ENCODE measurements at regions not wholly inside any gene's neighbourhood (a gene's known extent, or its start where the extent isn't known, plus 50 kb on each side); places are given as distances from the start of the nearest gene placed in this dataset.
"Not testable (repeated sequence)": the region's sequence is repeated elsewhere in the genome, so short reads cannot be mapped to it uniquely, and the experiment has no call there.

DNA sequence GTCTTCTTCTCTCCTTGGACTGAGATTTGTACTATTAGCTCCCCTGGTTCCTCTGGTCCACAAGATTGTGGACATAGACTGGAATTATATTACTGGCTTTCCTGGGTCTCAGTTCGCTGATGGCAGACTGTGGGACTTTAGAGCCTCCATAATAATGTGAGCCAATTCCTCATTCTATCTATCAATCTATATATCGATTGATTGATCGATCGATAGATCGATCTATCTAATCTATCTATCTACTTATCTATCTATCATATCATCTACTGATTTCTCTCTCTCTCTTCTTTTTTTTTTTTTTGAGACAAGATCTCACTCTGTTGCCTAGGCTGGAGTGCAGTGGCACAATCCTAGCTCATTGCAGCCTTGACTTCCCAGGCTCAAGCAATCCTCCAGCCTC lies 51.5 kb upstream of the DDR1 start:
- no peak for DNase-seq

DNA sequence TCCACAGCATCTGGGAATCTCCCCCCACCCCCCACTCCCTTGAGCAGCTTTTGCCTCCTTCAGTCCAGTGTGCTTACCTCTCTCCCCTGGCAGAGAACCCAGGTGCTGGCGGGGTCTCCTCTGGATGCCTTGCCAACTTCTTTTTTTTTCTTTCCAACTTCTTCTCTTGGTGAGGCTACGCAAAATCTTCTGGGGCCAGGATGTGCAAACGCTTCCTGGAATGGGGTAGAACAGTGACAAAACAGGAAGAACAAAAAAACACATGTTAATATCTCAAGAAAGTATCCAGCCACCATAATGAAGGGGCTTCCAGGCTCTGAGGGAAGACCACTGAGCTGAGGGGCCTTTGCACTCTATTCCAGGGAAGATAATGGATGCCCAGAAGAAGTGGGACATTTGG lies 53.9 kb upstream of the DDR1 start:
- no peak for DNase-seq

DNA sequence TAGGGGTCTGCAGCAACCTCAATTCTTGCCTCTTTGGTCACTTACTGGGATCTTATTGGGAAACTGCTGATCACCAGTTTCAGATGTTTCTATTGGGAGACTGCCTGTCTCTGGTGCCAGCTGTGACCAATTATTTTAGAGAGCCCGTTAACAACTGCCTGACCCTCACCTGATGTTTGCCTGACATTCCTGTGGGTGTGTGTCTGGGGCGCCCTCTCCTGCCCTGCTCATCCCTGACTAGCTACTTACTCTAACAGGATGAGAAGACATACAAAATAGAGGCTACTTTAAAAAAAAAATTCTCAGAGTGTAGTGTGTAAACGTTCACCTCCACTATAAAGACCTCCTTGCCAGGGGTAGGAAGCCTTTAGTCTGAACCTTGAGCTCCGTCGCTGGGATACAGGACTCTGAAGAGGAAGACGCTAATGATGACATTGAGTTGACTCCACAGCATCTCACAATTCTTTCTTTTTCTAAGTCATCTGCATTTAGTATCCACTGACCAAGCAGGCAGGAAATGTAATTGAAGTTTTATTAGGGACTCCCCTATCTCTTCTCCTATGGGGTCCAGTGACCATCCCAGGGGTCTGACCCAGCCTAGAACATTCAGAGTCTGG lies 54.6 kb upstream of the DDR1 start:
- DNase-seq = no peak

DNA sequence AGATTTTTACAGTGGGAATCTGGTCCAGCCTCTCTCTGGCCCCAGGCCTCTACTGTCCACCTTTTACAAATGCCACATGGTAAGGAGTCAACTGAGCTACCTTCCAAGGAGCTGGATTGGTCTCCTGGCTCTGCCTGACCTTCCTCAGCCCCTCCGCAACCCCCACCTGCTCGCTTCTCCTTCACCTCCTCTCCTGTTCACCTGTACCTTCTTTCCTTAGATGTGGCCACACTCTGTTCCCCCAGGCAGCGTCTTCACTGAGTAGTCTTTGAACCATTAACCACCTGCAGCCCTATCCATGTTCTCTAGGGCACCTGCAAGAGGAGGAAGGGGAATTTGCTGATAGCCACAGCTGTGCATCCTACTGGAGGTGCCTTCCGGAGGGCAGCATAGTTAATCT lies 55.3 kb upstream of the DDR1 start:
- no peak for DNase-seq

DNA sequence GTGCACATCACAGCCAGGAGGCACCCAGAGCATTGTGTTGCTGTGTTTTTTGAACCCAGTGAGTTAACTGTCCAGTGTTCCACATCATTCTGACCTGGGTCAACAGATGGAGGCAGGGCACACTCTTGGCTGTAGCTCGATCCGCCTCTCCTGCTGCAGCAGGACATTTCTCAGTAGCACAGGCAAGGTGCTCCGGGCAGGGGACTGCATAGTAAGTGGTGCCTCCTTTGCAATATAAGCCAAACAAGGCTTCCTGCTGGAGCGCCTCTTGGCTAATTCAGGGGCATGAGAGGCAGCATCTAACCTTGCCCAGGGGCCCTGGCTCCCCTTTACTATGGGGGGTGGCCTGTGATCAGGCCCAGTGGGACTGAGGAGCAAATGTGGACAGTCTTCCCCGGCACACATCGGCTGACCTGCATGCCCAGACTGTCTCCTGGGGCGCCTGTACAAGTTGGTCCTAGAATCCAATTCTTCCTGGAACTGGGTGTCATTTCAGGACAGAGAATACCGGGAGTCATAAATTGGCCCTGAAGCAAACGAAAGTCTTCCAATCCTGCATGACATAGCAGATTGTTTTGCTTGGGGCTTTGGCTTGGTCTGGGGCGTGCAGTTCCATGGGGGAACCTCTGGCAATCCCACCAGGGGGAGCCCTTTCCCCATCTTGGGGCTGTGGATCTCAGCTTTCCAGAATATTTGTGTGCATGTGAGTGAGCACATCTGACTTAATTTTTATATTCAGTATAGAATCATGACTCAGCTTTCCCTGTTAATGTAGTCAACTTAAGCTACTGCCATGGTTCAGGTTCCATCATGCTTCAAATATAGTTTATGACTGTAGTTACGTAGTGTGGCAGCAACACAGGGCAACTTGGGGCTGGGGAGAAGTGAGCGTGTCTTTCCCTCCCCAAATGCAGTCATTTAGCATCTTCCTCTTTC lies 56.0 kb upstream of the DDR1 start:
- peak; percentile 94 for DNase-seq

DNA sequence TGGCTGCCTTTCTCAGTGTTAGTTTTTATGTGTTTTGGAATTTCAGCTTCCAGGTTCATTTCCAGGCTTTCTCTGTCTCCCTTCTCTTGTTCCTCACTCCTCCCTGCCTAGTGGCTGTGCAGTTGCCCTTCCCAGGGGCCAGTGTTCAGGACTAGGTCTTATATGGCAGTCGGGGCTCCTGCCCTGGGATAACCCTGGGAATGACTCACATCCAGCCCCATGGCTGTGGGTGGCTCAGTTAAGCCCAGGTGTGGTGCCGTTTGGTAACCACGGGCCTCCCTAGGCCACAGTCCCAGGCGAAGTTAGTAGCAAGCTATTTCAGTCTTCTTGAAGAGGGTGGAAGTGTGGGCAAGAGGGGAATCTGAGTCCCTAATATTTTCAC lies 57.4 kb upstream of the DDR1 start:
- no peak for DNase-seq

DNA sequence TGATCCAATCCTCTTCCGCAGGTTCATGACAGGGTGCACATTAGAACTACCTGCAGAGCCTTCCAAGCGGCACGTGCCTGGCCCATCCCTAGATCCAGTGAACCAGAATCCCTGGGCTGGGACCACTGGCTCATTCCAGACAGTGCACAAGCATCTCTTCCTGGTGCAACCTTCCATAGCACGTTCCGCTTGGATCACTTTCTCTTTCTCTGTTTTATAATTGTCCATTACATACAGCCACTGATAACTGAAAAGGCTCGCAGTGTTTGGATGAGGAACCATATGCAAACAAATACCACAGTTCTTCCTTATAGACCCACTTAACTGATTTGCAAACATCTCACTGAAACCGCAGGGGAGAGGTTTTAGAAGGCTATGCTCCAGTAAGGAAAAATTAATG lies 59.6 kb upstream of the DDR1 start:
- DNase-seq = no peak

DNA sequence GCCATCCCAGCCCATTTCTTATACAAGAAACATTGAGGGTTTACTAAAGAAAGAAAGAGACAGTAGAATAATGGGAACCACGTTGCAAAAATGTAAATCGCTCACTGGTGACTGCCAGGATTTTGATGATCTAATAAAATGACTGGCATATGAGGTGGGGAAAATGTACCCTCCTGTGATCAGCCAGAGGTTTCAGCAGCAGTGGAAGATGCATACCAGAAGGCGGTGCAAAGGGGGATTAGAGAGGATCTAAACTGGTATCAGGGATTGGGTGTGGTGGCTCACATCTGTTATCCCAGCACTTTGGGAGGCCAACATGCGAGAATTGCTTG lies 60.8 kb upstream of the DDR1 start:
- no peak for DNase-seq

DNA sequence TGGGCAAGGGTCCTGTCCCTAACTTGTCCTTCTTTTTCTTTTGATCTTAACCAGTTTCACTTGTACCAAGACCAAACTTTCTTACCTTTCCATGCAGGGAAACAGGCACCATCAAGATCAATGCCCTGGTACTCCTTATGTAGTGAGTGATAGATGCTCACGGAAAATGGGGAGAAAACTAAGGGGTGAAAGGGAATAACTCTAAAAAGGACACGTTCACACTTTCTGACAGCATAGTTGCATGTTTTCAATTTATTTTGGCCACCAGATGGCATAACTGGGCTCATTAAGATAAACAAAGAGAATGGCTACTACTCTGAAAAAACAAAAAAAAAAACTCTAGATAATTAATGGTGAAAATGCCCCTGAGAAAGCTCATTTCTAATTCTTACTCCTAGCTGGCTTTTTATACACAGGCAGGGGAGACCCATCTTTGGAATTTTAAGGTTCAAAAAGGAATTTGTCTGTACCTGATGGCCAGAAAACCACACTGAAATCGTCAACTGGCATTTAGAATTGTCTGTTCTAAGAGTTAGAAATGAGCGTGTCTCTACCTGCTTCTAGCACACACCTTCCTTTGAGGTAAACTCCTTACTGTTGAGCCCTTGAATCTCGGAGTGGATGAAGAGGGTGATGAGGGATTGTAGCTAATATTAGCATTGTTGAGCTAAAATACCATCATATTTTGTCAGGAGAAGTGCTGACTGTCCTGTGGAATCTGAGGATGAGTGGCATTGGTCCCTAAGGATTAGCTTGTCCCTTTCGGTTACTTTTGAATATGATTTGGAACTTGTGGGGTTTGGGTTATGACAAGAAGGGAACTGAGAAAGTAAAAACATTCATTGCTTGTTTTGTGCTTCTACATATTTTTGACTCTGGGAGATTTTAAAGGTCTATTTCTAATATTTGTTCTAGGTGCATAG lies 62.2 kb upstream of the DDR1 start:
- DNase-seq = peak; percentile 86

DNA sequence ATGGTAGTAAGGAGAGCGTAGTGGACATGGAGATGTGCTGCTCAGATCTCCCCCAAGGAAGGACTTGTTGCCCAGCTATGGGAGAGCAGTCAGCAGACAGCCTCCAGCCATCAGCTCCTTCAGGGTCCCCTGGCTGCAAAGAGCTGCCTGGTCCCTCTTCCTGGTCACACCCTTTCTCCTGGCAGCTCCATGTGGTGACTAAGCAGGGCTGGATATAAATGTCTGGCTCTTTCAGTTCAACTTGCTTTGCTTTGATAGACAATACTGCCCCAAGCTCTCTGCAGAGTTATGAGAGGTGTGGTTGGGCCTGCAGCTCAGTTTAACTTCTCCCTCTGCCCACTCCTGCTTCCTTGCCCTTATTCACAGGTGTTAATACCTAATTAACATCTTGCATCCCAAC lies 64.1 kb upstream of the DDR1 start:
- DNase-seq = no peak

DNA sequence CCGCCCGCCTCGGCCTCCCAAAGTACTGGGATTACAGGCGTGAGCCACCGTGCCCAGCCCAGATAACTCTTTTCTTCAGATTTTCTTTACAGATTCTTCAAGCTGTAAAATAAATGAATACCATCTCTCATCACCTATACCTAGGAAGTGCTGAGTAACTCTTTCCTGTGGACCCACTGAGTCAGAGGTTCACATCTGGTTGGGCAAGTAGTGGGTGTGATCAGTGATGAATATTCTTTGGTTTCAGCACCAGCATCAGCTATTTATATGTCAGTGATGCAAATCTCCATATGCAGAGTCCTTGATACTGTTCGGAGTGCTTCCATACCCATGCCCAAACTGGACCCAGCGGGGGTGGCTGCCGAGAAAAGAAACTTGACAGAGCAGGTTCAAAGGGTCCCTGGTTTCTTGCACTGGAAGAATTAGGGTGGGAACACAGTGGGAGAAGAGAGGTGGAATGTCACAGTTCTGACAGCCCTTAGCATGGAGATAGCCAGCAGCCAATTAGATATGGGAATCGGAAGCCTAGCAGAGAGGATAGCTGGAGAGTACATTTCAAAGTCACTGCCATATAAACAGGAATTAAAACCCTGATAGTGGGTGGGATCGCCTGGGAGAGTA lies 64.9 kb upstream of the DDR1 start:
- DNase-seq = no peak

DNA sequence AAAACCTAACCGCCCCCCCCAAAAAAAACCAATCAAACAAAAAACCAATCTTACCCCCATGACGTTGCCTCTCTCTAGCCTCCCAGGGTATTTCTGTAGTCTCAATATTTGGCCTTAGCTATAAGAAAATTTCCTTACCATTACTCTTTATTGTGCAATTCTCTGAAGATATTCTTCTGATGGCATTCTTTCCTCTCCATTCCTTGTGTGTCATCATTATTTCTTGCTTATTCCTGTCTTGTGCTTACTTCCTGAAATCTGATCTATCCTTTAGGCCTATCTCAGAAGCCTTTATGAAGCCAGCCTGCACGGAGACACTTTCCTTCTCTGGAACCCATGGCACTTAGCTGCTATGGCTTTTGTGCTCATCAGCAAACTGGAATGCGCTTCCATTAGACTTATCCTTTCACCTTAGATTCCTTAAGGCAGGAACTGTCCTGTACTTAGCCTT lies 65.9 kb upstream of the DDR1 start:
- DNase-seq = peak; percentile 58

DNA sequence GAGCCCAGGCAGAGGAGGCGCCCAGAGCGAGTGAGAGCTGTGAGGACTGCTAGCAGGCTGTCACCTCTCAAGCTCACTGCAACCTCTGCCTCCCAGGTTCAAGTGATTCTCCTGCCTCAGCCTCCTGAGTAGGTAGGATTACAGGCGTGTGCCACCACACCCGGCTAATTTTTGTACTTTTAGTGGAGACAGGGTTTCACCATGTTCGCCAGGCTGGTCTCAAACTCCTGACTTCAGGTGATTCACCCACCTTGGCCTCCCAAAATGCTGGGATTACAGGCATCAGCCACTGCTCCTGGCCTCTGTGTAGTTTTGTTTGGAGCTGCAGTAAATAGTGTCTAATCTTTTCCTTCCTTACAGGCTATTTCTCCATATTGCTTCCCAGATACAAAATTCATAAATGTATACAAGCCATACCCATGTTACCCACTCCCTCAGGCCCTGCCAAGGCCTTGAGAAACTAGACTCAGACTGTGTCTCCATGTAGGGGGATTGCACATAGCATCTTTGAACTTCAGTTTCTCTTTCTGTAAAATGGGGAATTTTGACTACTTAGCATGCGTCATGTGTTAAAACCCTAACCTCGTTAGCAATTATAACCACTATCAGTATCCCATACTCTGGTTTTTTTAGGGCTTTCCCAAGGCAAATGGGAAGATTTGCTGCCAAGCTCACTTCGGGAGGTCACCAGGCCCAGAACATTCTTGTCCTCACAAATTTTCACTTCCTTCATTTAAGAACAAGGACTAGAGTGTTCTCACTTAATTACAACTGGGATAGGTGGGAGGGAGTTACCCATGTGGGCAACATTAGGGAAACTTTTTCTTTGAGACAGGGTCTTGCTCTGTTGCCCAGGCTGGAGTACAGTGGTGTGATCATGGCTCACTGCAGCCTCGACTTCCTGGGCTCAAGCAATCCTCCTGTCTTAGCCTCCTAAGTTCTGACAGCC lies 67.3 kb upstream of the DDR1 start:
- DNase-seq = no peak

DNA sequence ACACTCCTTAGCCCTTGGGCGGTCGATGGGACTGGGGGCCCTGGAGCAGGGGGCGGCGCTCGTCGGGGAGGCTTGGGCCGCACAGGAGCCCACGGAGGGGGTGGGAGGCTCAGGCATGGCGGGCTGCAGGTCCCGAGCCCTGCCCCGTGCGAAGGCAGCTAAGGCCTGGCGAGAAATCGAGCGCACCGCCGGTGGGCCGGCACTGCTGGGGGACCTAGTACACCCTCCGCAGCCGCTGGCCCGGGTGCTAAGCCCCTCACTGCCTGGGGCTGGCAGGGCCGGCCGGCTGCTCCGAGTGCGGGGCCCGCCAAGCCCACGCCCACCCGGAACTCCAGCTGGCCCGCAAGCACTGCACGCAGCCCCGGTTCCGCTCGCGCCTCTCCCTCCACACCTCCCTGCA lies 68.0 kb upstream of the DDR1 start:
- DNase-seq = not testable (repeated sequence)

DNA sequence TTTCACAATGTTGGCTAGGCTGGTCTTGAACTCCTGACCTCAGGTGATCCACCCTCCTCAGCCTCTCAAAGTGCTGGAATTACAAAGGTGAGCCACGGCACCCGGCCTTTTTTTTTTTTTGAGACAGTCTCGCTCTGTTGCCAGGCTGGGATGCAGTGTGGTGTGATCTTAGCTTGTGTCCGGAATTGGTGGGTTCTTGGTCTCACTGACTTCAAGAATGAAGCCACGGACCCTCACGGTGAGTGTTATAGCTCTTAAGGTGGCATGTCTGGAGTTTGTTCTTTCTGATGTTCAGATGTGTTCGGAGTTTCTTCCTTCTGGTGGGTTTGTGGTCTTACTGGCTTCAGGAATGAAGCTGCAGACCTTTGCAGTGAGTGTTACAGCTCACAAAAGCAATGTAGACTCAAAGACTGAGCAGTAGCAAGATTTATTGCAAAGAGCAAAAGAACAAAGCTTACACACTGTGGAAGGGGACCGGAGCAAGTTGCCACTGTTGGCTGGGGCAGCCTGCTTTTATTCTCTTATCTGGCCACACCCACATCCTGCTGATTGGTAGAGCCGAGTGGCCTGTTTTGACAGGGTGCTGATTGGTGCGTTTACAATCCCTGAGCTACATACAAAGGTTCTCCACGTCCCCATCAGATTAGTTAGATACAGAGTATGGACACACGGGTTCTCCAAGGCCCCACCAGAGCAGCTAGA lies 69.1 kb upstream of the DDR1 start:
- DNase-seq = not testable (repeated sequence)

DNA sequence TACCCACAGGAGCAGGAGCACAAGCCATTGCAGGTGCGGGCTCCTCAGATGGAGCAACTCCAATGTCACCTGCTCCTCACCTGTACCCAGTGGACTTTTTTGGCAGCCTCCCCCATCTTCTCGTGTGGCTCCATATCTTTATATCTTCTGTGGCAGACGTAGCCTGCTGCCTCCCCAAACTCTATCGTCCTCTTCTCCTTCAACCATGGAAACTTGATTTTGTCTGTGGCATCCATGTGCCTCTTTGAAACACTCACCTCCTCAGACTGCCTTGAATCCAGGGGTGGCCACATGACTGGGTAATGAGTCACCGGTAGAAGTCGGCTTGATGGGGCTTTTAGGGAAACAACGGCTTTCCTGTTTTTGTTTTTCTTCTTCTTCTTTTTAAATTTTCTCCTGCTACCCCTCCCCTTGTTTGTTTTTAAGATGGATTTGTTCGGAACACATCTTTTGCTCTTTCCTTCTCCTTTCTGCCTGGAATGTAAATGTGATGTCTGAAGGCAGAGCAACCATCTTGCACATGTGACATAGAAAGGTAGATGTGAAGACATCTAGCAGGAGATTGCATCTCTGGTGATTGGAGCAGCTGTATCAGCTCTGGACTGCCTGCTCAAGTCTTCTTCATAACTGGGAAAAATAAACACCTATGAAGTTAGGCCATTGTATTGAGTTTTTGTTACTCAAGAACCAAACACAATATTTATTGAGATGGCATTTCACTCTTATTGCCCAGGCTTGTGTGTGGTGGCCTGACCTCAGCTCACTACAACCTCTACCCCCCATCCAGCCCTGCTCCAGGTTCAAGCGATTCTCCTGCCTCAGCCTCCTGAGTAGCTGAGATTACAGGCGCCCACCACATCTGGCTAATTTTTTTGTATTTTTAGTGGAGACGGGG lies 69.9 kb upstream of the DDR1 start:
- DNase-seq = peak; percentile 56

DNA sequence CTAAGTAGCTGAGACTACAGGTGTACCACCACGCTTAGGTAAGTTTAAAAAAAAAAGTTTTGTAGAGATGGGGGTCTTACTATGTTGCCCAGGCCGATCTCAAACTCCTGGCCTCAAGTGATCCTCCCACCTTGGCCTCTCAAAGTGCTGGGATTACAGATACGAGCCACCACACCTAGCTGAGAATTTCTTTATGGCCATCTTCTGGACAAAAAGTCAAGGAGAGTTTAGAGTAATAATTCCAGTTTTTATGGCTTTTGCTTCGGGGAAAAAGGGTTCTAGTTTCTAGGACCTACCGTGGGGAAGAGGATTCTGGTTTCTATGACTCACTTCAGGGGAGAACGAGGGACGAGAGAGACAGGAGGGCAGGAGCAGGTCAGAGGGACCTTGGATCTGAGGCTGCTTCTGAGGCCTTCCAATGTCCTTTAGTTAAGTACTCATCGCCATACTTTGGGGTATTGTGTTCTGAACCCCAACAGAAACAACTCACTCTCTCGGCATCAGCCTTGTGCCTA lies 69.3 kb upstream of the IER3 start:
- DNase-seq = no peak

DNA sequence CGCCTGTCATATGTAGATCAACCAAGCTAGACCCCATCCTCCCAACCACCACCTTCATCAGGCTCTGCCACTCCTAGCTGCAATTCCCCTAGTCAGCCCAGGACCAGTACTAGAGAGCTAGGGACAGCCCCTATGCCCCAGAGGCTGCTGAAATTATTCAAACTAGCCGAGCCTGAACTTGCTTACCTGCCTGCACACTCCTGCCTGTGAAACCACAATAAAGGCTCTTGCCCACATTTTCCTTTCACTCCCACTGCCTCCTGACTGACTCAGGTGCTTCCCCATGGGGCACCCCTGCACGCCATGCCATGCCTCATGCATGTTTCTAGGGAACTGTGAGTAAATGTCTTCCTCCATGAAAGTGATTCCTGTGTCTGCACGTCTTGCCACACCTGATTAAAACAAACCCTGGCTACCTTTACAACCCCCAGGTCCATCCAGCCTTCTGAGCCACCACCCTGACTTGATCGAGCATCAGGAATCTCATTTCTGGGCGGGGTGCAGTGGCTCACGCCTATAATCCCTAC lies 66.5 kb upstream of the IER3 start:
- DNase-seq = no peak

DNA sequence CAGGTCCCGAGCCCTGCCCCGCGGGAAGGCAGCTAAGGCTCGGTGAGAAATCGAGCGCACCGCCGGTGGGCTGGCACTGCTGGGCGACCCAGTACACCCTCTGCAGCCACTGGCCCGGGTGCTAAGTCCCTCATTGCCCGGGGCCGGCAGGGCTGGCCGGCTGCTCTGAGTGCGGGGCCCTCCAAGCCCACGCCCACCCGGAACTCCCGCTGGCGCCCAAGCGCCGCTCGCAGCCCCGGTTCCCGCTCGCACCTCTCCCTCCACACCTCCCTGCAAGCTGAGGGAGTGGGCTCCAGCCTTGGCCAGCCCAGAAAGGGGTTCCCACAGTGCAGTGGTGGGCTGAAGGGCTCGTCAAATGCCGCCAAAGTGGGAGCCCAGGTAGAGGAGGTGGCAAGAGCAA lies 63.2 kb upstream of the IER3 start:
- not testable (repeated sequence) for DNase-seq
